GM06990 (cell line): ENCODE measurements at regions not wholly inside any gene's neighbourhood (a gene's known extent, or its start where the extent isn't known, plus 50 kb on each side); places are given as distances from the start of the nearest gene placed in this dataset.
"Not testable (repeated sequence)": the region's sequence is repeated elsewhere in the genome, so short reads cannot be mapped to it uniquely, and the experiment has no call there.

Experiments
- DNase-seq: peaks from one replicate; pipeline ENCODE4 v3.0.0-alpha.2; 2011; ENCODE audit not compliant: insufficient read length; ENCODE audit errors: extremely low read depth
- H3K27me3 ChIP-seq: replicated peaks from 2 replicates; pipeline ENCODE4 v1.6.0; 2011; ENCODE audit warnings: low read length; ENCODE audit not compliant: control insufficient read depth, insufficient read depth
- H3K36me3 ChIP-seq: 2 replicates; pipeline ENCODE4 v1.5.1; 2011; ENCODE audit warnings: low read length; ENCODE audit not compliant: control insufficient read depth, insufficient read depth
- H3K4me3 ChIP-seq: replicated peaks from 2 replicates; pipeline ENCODE4 v1.5.1; 2011; ENCODE audit warnings: low read depth, mild to moderate bottlenecking, control low read depth, low read length
- TF ChIP-seq, protein P1 (sequence below): IDR thresholded peaks from 2 replicates; pipeline ENCODE4 v1.5.1; 2011; ENCODE audit warnings: low read length, control low read depth, mild to moderate bottlenecking, inconsistent platforms; ENCODE audit not compliant: insufficient read depth, poor library complexity, severe bottlenecking

DNA sequence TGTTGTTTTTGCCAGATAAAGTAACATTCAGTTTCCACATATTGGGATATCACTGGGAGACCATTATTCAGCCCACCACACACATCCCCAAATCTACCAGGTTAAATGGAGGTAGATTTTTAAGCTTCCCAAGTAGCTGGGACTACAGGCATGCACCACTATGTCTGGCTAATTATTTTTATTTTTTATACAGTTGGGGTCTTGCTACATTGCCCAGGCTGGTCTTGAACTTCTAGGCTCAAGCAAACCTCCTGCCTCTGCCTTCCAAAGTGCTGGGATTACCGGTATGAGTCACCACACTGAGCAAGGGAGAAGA, 96.6 kb upstream of the CHD2 start:
- no peaks in the 10 kb centered on the region for H3K36me3 ChIP-seq
- no peak overlapping the region for H3K4me3 ChIP-seq
- no peak for DNase-seq
- TF ChIP-seq, protein P1, sequence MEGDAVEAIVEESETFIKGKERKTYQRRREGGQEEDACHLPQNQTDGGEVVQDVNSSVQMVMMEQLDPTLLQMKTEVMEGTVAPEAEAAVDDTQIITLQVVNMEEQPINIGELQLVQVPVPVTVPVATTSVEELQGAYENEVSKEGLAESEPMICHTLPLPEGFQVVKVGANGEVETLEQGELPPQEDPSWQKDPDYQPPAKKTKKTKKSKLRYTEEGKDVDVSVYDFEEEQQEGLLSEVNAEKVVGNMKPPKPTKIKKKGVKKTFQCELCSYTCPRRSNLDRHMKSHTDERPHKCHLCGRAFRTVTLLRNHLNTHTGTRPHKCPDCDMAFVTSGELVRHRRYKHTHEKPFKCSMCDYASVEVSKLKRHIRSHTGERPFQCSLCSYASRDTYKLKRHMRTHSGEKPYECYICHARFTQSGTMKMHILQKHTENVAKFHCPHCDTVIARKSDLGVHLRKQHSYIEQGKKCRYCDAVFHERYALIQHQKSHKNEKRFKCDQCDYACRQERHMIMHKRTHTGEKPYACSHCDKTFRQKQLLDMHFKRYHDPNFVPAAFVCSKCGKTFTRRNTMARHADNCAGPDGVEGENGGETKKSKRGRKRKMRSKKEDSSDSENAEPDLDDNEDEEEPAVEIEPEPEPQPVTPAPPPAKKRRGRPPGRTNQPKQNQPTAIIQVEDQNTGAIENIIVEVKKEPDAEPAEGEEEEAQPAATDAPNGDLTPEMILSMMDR, result no peak
- no peaks in the 10 kb centered on the region for H3K27me3 ChIP-seq

DNA sequence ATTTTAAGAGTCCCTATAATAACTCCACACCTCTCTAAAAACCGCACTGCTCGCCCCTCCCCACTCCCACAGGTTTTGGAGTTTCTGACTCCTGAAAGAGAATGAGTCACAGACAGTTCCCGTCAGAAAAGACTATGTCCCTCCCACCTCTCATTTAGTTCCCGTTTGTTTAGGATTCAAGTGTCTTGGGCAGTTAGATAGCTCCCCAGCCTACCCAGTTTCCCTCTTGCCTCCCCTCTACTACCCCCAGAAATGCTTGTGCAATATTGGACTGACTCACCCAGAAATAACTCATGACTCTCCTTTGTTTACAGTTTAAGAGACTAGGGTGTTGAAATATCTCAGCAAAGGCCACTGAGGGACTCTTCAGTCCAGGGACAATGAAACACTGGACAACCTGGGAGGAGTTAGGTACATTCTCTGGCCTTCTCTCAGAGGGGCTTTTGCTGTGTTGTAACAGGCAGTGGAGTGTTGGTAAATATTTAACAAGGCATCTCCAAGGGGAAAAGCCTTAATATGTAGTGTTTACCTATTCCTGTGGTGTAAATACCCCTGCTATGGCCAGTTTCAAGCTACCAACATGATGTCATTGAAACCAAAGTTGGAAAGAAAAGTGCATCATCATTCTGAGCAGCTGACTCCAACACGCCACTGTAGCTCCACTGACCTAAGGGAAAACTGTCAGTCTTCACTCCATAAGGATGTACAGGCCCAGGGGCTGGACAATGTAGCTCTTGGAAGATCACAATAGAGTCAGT, 96.1 kb upstream of the CHD2 start:
- TF ChIP-seq, protein P1, result no peak
- Histone ChIP-seq H3K4me3 (no peak overlapping the region), H3K27me3 (no peaks in the 10 kb centered on the region), H3K36me3 (no peaks in the 10 kb centered on the region)
- no peak for DNase-seq

DNA sequence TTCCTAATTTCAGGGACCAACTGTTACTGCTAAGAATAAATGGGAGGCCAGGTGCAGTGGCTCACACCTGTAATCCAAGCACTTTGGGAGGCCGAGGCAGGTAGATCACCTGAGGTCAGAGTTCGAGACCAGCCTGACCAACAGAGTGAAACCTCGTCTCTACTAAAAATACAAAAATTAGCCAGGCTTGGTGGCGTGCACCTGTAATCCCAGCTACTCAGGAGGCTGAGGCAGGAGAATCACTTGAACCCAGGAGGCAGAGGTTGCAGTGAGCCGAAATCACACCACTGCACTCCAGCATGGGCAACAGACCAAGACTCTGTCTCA, 95.6 kb upstream of the CHD2 start:
- not testable (repeated sequence) for DNase-seq, H3K4me3 ChIP-seq, H3K36me3 ChIP-seq, H3K27me3 ChIP-seq

GRCh38 chr15:92805080-92805690, 94.9 kb upstream of the CHD2 start:
- H3K27me3 ChIP-seq, result no peaks in the 10 kb centered on the region
- H3K4me3 ChIP-seq, result no peak overlapping the region
- TF ChIP-seq, protein P1, result no peak
- H3K36me3 ChIP-seq, result no peaks in the 10 kb centered on the region
- no peak for DNase-seq

- not testable (repeated sequence) for DNase-seq, H3K36me3 ChIP-seq, H3K4me3 ChIP-seq, H3K27me3 ChIP-seq
Measured at GRCh38 chr15:92806171-92806570, 94.0 kb upstream of the CHD2 start.

DNA sequence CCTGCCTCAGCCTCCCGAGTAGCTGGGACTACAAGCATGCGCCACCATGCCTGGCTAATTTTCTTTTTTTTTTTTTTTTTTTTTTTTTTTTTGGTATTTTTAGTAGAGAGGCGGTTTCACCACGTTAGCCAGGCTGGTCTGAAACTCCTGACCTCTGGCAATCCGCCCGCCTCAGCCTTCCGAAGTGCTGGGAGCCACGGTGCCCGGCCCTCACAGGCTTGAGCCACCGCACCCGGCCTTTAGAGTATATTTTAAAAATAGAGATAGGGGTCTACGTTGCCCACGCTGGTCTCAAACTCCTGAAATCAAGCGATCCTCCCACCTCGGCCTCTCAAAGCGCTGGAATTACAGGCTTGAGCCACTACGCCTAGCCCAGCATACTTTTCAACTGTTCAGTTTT, 93.4 kb upstream of the CHD2 start:
- DNase-seq, result no peak
- Histone ChIP-seq H3K4me3 (no peak overlapping the region), H3K27me3 (no peaks in the 10 kb centered on the region), H3K36me3 (no peaks in the 10 kb centered on the region)
- TF ChIP-seq, protein P1, result no peak
